ENCODE measurements at regions not wholly inside any gene's neighbourhood (a gene's known extent, or its start where the extent isn't known, plus 50 kb on each side); places are given as distances from the start of the nearest gene placed in this dataset.
A peak's percentile ranks its signal among the peaks of the same experiment; 100 is the strongest.

- TF ChIP-seq RERE (CRISPR knock-in tag; IDR thresholded peaks at IDR 0.05; ENCODE audit: low read depth) (no peak), MXD4 (CRISPR knock-in tag; IDR thresholded peaks at IDR 0.05) (no peak), ZNF331 (CRISPR knock-in tag; IDR thresholded peaks at IDR 0.05) (0 out of 2 replicates have a peak, but pooled peaks have one; percentile 46), ZNF737 (CRISPR knock-in tag; IDR thresholded peaks at IDR 0.05; ENCODE audit: borderline replicate concordance) (no peak), BRF2 (CRISPR knock-in tag; IDR thresholded peaks at IDR 0.05) (no peak), CCAR2 (optimal IDR thresholded peaks at IDR 0.05; ENCODE audit: low read depth, low read length) (no peak), ATF4 (CRISPR knock-in tag; IDR thresholded peaks at IDR 0.05) (peak in 1 of 2 experiments; percentile 32; a peak in 1 of 4 replicates), HNRNPH1 (optimal IDR thresholded peaks at IDR 0.05; ENCODE audit: low read depth, low read length) (no peak), AGO2 (optimal IDR thresholded peaks at IDR 0.05; ENCODE audit: low read depth, low read length) (no peak), CCDC6 (CRISPR knock-in tag; IDR thresholded peaks at IDR 0.05) (no peak), RXRB (CRISPR knock-in tag; IDR thresholded peaks at IDR 0.05; ENCODE audit: borderline replicate concordance) (0 out of 2 replicates have a peak, but pooled peaks have one; percentile 15), NR2F2 (IDR thresholded peaks at IDR 0.05; ENCODE audit: borderline replicate concordance, low read depth) (no peak), FOXP4 (CRISPR knock-in tag; IDR thresholded peaks at IDR 0.05) (peak; percentile 51; the same call in 1 of the 2 replicates), MAFG (CRISPR knock-in tag; IDR thresholded peaks at IDR 0.05) (no peak), ZNF746 (CRISPR knock-in tag; IDR thresholded peaks at IDR 0.05) (no peak), NFATC3 (CRISPR knock-in tag; IDR thresholded peaks at IDR 0.05) (no peak), UBTF (CRISPR knock-in tag; IDR thresholded peaks at IDR 0.05) (no peak)
These were observed 114.0 kb upstream of the GOT2 start (continued) for GRCh38 chr16:58847902-58848661.

Data from HepG2 (cell line).